MCF 10A (cell line): ENCODE measurements at regions not wholly inside any gene's neighbourhood (a gene's known extent, or its start where the extent isn't known, plus 50 kb on each side); places are given as distances from the start of the nearest gene placed in this dataset.

Experiments
- BruUV-seq: library from RNA; stranded (reverse); fragments of 400-500 nt; replicated peaks from 2 replicates; lab custom pipeline; 2021; lab: Mats Ljungman, UMichigan
- CTCF ChIA-PET: fragments of 300-600 bp; sonication (Branson Sonifier 250); formaldehyde crosslinking; extraction: SDS; loops from one replicate; lab custom pipeline; 2021; ENCODE audit warnings: antibody characterized with exemption, inconsistent platforms; lab: Yijun Ruan, JAX
- POLR2A ChIA-PET: fragments of 300-600, 350-650 bp; sonication (Branson Sonifier 250); formaldehyde crosslinking; extraction: SDS; loops from one replicate; lab custom pipeline; 2020; ENCODE audit warnings: antibody characterized with exemption, inconsistent platforms; lab: Yijun Ruan, JAX
- DNase-seq: peaks from one replicate; pipeline ENCODE4 v3.0.0-alpha.2; 2018; ENCODE audit not compliant: unreplicated experiment
- H3K27ac Mint-ChIP-seq: one replicate; pipeline ENCODE4 v1.8.0; 2022; ENCODE audit warnings: mild to moderate bottlenecking, low read depth, mixed read lengths; ENCODE audit not compliant: unreplicated experiment
- H3K27me3 Mint-ChIP-seq: one replicate; pipeline ENCODE4 v1.8.0; 2022; ENCODE audit warnings: mixed read lengths; ENCODE audit not compliant: insufficient read depth, unreplicated experiment
- H3K36me3 Mint-ChIP-seq: one replicate; pipeline ENCODE4 v1.8.0; 2022; ENCODE audit warnings: mild to moderate bottlenecking, moderate library complexity, mixed read lengths; ENCODE audit not compliant: insufficient read depth, unreplicated experiment
- H3K4me1 Mint-ChIP-seq: one replicate; pipeline ENCODE4 v1.8.0; 2022; ENCODE audit warnings: mixed read lengths; ENCODE audit not compliant: insufficient read depth, unreplicated experiment
- H3K4me3 Mint-ChIP-seq: one replicate; pipeline ENCODE4 v1.8.0; 2022; ENCODE audit warnings: mild to moderate bottlenecking, moderate library complexity, mixed read lengths; ENCODE audit not compliant: unreplicated experiment
- H3K9me3 Mint-ChIP-seq: one replicate; pipeline ENCODE4 v1.8.0; 2022; ENCODE audit warnings: mixed read lengths; ENCODE audit not compliant: unreplicated experiment
- CTCF ChIP-seq: fragments of 200-600 bp; IDR thresholded peaks from one replicate; pipeline ENCODE4 v1.8.0; 2022; ENCODE audit warnings: antibody characterized with exemption, mild to moderate bottlenecking; ENCODE audit not compliant: unreplicated experiment
- intact Hi-C: fragments of 100-400 bp; cut with micrococcal nuclease; formaldehyde crosslinking; loops from 2 replicates; pipeline ENCODE4 v1.14.1; 2022

GRCh38 chr6:125367036-125367782 is 65.4 kb upstream of the HDDC2 start:
- Mint-ChIP-seq H3K4me1 (peaks cover 6% of the 10 kb centered on the region), H3K27ac (no peak overlapping the region), H3K4me3 (no peak overlapping the region), H3K9me3 (no peaks in the 10 kb centered on the region), H3K36me3 (no peaks in the 10 kb centered on the region), H3K27me3 (peaks cover 80% of the 10 kb centered on the region)
- POLR2A ChIA-PET: interaction anchor here (0.6 kb wide), 1 partner anchor 13 kb away, joined by 3 read pairs; no protein-coding TSS in a partner anchor
- intact Hi-C loops: no loop called here
- BruUV-seq: no TSS peak
- no peak for TF ChIP-seq CTCF
- CTCF ChIA-PET: interaction anchor here (0.6 to 0.7 kb wide), 2 partner anchors 45 to 157 kb away, joined by 3 to 5 read pairs; no protein-coding TSS in a partner anchor
- no peak for DNase-seq

DNA sequence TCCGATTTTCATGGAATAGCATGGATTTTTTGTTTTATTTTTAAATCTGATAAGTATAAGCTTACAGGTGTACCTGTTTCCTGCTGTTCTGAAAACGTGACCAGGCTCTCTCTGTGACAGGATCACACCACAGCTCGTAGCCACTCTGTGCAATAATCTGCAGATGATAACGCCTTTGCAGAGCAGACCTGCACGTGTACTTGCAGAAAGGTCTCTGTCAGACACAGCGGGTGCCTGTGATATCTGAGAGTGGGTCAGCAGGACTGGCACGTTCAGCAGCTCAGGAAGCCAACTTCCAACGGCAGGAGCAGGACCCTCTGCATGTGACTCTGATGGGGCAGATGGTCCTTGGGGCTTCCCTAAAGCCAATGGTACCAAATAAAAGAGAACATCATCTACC is 68.6 kb upstream of the HDDC2 start:
- ChIA-PET POLR2A (no interaction called here), CTCF (interaction anchor here (0.6 kb wide), 1 partner anchor 11 kb away, joined by 5 read pairs; no protein-coding TSS in a partner anchor)
- Mint-ChIP-seq H3K27ac (no peak overlapping the region), H3K4me3 (no peak overlapping the region), H3K36me3 (no peaks in the 10 kb centered on the region), H3K9me3 (no peaks in the 10 kb centered on the region), H3K4me1 (no peaks in the 10 kb centered on the region), H3K27me3 (peaks cover 88% of the 10 kb centered on the region)
- intact Hi-C loops: no loop called here
- BruUV-seq: no TSS peak
- no peak for DNase-seq
- no peak for TF ChIP-seq CTCF

DNA sequence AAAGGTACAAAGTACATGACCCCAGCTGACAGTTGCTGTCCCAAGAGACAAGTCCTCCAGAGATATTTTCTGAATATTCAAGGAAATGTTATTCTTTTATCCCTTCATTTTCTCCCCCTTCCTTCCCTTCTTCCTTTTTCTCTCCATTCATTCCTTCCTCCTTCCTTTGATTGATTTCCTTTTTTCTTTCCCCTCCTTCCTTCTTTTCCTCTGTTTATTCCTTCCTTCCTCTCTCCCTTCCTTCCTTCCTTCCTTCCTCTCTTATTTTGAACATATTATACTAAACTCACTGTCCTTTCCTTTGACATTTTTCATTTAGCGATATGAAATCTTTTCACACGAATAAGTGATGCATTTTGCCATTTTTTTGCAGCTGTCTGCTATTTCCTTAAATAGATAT is 73.2 kb upstream of the HDDC2 start:
- Mint-ChIP-seq H3K4me1 (no peaks in the 10 kb centered on the region), H3K27ac (no peak overlapping the region), H3K36me3 (no peaks in the 10 kb centered on the region), H3K4me3 (no peak overlapping the region), H3K27me3 (peaks cover 88% of the 10 kb centered on the region), H3K9me3 (no peaks in the 10 kb centered on the region)
- intact Hi-C loops: no loop called here
- BruUV-seq: no TSS peak
- TF ChIP-seq CTCF: no peak
- no peak for DNase-seq
- ChIA-PET POLR2A (no interaction called here), CTCF (interaction anchor here (0.7 kb wide), 2 partner anchors 72 to 362 kb away, joined by 3 read pairs; no protein-coding TSS in a partner anchor)

DNA sequence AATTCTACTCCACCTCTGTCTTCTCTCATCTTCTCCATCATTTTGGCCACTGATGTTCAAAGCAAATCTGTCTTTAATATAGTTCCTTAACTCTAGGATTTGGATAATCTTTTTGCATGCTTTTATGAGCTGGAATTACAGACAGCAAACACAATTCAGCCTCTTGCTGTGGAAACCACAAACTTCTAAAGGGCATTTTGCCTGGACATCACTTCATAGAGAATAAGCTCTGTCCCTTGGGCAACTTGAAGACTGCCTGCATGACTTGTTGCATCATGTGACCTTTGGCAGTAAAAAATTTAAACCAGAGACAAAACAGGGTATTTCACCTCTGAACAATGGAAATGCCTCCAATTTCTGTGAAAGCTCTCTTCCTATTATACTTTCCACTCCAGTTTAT is 74.1 kb upstream of the HDDC2 start:
- no TSS peak for BruUV-seq
- intact Hi-C loops: no loop called here
- CTCF ChIA-PET: no interaction called here
- Mint-ChIP-seq H3K9me3 (no peaks in the 10 kb centered on the region), H3K36me3 (no peaks in the 10 kb centered on the region), H3K4me1 (no peaks in the 10 kb centered on the region), H3K4me3 (no peak overlapping the region), H3K27ac (no peak overlapping the region), H3K27me3 (peaks cover 88% of the 10 kb centered on the region)
- no peak for DNase-seq
- POLR2A ChIA-PET: no interaction called here
- no peak for TF ChIP-seq CTCF
